ENCODE measurements at regions not wholly inside any gene's neighbourhood (a gene's known extent, or its start where the extent isn't known, plus 50 kb on each side); places are given as distances from the start of the nearest gene placed in this dataset.

- POLR2A ChIA-PET, result interaction anchor here (0.8 to 1.4 kb wide), 2 partner anchors 78 to 85 kb away, joined by 3 read pairs; no protein-coding TSS in a partner anchor
These were observed 65.7 kb upstream of the DARS1 start for GRCh38 chr2:136051001-136051724.

GRCh38 chr2:136049991-136050920 is 64.8 kb upstream of the DARS1 start:
- H3K4me3 Mint-ChIP-seq, result peak overlapping the region in 7 of 10 donors; percentile 12 to 66 (median 30)
- no peak for DNase-seq
- POLR2A ChIA-PET, result interaction anchor here (0.6 kb wide), 1 partner anchor 35 kb away, joined by 3 read pairs; no protein-coding TSS in a partner anchor
- peaks cover 0 to 7% (median 0%) of the 10 kb centered on the region in 9 donors for H3K9me3 Mint-ChIP-seq
- H3K27me3 Mint-ChIP-seq, result no peaks in the 10 kb centered on the region
- H3K4me1 Mint-ChIP-seq, result peaks cover 42 to 89% (median 87%) of the 10 kb centered on the region in 4 donors
- peak overlapping the region in 8 of 10 donors; percentile 14 to 87 (median 84) for H3K27ac Mint-ChIP-seq
- no peak for ATAC-seq
- H3K36me3 Mint-ChIP-seq, result no peaks in the 10 kb centered on the region

More at GRCh38 chr2:136051001-136051724, 65.7 kb upstream of the DARS1 start:
- H3K4me3 Mint-ChIP-seq, result peak overlapping the region; percentile 29 to 66 (median 54)
- H3K9me3 Mint-ChIP-seq, result peaks cover 0 to 14% (median 0%) of the 10 kb centered on the region in 9 donors
- H3K27me3 Mint-ChIP-seq, result no peaks in the 10 kb centered on the region
- H3K36me3 Mint-ChIP-seq, result no peaks in the 10 kb centered on the region
- H3K27ac Mint-ChIP-seq, result peak overlapping the region; percentile 63 to 89 (median 84)
- ATAC-seq (peak in 1 of 2 donors; percentile 55), DNase-seq (peak in 1 of 10 donors; percentile 14)
- H3K4me1 Mint-ChIP-seq, result peaks cover 42 to 89% (median 85%) of the 10 kb centered on the region in 4 donors

GRCh38 chr2:136049011-136049742 is 63.8 kb upstream of the DARS1 start:
- Mint-ChIP-seq H3K4me1 (peaks cover 44 to 90% (median 85%) of the 10 kb centered on the region in 4 donors), H3K9me3 (peaks cover 0 to 10% (median 0%) of the 10 kb centered on the region in 9 donors), H3K4me3 (peak overlapping the region in 7 of 10 donors; percentile 30 to 68 (median 50)), H3K27me3 (no peaks in the 10 kb centered on the region), H3K27ac (peak overlapping the region; percentile 53 to 88 (median 79)), H3K36me3 (no peaks in the 10 kb centered on the region)
- DNase-seq, result no peak
- POLR2A ChIA-PET, result interaction anchor here (0.7 kb wide), 2 partner anchors 63 to 64 kb away, joined by 5 to 6 read pairs; no protein-coding TSS in a partner anchor
- no peak for ATAC-seq

GRCh38 chr2:136045835-136046570 is 60.6 kb upstream of the DARS1 start:
- POLR2A ChIA-PET, result interaction anchor here (0.6 to 0.8 kb wide), 2 partner anchors 8 to 71 kb away, joined by 3 to 4 read pairs; no protein-coding TSS in a partner anchor
- DNase-seq, result peak in 1 of 10 donors; percentile 32
- Mint-ChIP-seq H3K27me3 (no peaks in the 10 kb centered on the region), H3K36me3 (no peaks in the 10 kb centered on the region), H3K9me3 (peaks cover 0 to 10% (median 0%) of the 10 kb centered on the region in 9 donors), H3K4me1 (peaks cover 29 to 65% (median 62%) of the 10 kb centered on the region in 4 donors), H3K27ac (peak overlapping the region in 6 of 10 donors; percentile 13 to 63 (median 32)), H3K4me3 (peak overlapping the region in 3 of 10 donors; percentile 3 to 20 (median 15))
- peak in 1 of 2 donors; percentile 43 for ATAC-seq

GRCh38 chr2:136045344-136045743 is 59.9 kb upstream of the DARS1 start:
- POLR2A ChIA-PET, result no interaction called here
- Mint-ChIP-seq H3K36me3 (no peaks in the 10 kb centered on the region), H3K9me3 (peaks cover 0 to 10% (median 0%) of the 10 kb centered on the region in 9 donors), H3K27ac (no peak overlapping the region), H3K4me1 (peaks cover 27 to 58% (median 55%) of the 10 kb centered on the region in 4 donors), H3K4me3 (no peak overlapping the region), H3K27me3 (no peaks in the 10 kb centered on the region)
- ATAC-seq, result no peak
- no peak for DNase-seq

All from naive thymus-derived CD8-positive, alpha-beta T cell (primary cell).